ENCODE measurements at regions not wholly inside any gene's neighbourhood (a gene's known extent, or its start where the extent isn't known, plus 50 kb on each side); places are given as distances from the start of the nearest gene placed in this dataset.

DNA sequence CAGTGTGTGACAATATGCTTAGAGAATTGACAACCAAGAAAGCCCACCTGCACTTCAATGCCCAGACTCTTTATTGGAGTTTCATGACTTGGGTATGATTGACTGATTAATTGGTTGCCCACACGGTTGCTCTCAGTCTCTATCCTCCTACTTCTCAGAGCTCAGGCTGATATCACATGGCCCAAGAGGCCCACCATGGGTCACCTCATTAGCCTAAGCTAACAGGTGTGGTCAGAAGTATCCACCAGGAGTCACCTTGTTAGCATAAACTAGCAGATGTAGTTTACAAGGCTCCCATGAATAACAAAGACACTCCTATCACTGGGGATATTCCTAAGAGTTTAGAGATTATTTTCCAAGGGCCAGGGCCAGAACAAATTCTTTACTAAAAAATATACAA, 120.2 kb upstream of the MBNL1 start:
- TF ChIP-seq, protein P1, sequence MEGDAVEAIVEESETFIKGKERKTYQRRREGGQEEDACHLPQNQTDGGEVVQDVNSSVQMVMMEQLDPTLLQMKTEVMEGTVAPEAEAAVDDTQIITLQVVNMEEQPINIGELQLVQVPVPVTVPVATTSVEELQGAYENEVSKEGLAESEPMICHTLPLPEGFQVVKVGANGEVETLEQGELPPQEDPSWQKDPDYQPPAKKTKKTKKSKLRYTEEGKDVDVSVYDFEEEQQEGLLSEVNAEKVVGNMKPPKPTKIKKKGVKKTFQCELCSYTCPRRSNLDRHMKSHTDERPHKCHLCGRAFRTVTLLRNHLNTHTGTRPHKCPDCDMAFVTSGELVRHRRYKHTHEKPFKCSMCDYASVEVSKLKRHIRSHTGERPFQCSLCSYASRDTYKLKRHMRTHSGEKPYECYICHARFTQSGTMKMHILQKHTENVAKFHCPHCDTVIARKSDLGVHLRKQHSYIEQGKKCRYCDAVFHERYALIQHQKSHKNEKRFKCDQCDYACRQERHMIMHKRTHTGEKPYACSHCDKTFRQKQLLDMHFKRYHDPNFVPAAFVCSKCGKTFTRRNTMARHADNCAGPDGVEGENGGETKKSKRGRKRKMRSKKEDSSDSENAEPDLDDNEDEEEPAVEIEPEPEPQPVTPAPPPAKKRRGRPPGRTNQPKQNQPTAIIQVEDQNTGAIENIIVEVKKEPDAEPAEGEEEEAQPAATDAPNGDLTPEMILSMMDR (IDR thresholded peaks at IDR 0.05): no peak
- no peak for TF ChIP-seq EZH2 (IDR thresholded peaks at IDR 0.05; ENCODE audit: borderline replicate concordance, insufficient read depth, low read depth, low read length, poor library complexity, severe bottlenecking)

All from B cell (primary cell).